ENCODE measurements at regions not wholly inside any gene's neighbourhood (a gene's known extent, or its start where the extent isn't known, plus 50 kb on each side); places are given as distances from the start of the nearest gene placed in this dataset.

DNA sequence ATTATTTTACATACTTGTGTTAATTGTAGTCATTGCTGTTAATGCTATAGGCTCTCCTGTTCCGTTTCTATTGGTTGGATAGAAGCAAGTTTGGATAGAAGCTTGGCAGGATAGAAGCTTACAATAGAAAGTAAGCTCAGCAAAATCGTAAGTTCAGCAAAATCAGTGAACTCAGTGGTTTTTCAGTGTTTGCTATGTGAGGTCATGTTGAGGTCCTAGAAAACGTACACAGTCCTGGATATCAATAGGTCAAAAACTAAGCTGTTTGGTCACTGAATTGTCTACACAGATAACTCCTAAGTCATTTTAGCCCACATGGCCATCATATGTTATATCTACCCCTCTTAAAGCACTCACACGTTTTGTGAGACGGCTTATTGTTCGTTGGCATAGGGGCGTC, 299.4 kb downstream of the MAN2A1 start:
- ChIA-PET POLR2A (no interaction called here), CTCF (interaction anchor here (1.1 to 1.2 kb wide), 2 partner anchors 9 to 19 kb away, joined by 3 read pairs; no protein-coding TSS in a partner anchor)
- no peak for DNase-seq (ENCODE audit: extremely low spot score)
- TF ChIP-seq, protein P1, sequence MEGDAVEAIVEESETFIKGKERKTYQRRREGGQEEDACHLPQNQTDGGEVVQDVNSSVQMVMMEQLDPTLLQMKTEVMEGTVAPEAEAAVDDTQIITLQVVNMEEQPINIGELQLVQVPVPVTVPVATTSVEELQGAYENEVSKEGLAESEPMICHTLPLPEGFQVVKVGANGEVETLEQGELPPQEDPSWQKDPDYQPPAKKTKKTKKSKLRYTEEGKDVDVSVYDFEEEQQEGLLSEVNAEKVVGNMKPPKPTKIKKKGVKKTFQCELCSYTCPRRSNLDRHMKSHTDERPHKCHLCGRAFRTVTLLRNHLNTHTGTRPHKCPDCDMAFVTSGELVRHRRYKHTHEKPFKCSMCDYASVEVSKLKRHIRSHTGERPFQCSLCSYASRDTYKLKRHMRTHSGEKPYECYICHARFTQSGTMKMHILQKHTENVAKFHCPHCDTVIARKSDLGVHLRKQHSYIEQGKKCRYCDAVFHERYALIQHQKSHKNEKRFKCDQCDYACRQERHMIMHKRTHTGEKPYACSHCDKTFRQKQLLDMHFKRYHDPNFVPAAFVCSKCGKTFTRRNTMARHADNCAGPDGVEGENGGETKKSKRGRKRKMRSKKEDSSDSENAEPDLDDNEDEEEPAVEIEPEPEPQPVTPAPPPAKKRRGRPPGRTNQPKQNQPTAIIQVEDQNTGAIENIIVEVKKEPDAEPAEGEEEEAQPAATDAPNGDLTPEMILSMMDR (IDR thresholded peaks at IDR 0.05; ENCODE audit: control extremely low read depth, extremely low read depth, low read depth, missing control alignments): no peak

DNA sequence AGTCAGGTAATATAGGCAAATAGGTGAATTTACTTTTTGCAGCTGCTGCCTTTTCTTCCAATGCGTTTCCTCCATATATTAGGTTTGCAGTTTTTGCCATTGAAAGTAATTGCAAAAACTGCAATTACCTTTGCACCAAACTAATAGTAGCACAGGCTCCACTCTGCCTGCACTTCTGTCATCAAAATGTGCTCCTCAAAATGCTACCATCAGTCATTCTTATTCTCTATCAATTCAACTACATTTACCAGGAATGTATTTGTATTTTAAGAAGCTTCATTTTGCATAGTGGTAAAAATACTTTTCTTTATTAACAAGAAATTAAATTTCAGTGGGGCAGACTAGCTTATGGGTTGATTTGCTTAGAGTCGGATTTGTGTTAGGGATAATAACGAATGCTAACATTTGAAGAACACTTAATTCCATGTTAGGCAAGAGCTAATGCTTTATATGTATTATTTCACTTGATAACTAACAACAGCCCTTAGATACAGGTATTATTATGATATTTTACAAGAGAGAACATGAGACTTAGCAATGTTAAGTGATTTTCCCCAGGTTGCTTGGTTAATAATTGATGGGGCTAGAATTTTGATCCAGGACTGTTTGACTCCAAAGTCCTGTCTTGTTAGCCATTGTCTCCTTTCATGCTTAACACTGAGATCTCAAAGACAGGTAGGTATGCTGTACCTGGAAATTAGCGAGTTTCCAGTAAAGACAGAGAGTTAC, 300.4 kb downstream of the MAN2A1 start:
- TF ChIP-seq, protein P1 (IDR thresholded peaks at IDR 0.05; ENCODE audit: control extremely low read depth, extremely low read depth, low read depth, missing control alignments): no peak
- ChIA-PET POLR2A (no interaction called here), CTCF (interaction anchor here (1.2 kb wide), 1 partner anchor 20 kb away, joined by 3 read pairs; no protein-coding TSS in a partner anchor)
- DNase-seq (ENCODE audit: extremely low spot score): no peak

DNA sequence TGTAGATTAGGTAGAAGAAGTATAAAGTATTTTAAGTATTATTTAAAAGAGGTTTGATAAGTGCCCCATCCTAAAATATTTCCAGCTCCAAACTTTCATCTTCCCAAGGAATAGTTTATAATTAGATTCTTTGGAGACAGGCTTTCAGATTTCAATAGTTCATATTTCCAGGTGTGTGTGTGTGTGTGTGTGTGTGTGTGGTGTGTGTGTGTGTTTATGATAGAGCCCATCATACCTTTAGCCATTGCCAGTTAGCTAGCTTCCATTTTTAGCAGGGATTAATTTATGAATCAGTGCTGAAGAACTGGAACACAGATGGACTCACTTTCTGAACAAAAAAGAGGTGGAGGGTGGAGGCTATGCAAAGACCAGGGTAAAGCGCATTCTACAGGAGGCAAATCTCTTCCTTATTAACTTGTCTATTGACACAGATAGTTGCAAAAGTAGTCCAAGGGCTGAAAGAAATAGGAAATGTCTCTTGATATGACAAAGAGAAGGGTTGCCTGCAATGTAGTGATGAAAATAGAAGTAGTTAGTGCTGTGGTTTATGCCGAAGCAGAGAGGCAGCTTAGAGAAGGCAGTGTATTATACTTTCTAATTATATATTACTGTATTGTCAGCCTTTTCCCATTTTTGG, 301.1 kb downstream of the MAN2A1 start:
- TF ChIP-seq, protein P1 (IDR thresholded peaks at IDR 0.05; ENCODE audit: control extremely low read depth, extremely low read depth, low read depth, missing control alignments): no peak
- ChIA-PET CTCF (interaction anchor here (1.2 kb wide), 1 partner anchor 21 kb away, joined by 3 read pairs; no protein-coding TSS in a partner anchor), POLR2A (no interaction called here)
- no peak for DNase-seq (ENCODE audit: extremely low spot score)

DNA sequence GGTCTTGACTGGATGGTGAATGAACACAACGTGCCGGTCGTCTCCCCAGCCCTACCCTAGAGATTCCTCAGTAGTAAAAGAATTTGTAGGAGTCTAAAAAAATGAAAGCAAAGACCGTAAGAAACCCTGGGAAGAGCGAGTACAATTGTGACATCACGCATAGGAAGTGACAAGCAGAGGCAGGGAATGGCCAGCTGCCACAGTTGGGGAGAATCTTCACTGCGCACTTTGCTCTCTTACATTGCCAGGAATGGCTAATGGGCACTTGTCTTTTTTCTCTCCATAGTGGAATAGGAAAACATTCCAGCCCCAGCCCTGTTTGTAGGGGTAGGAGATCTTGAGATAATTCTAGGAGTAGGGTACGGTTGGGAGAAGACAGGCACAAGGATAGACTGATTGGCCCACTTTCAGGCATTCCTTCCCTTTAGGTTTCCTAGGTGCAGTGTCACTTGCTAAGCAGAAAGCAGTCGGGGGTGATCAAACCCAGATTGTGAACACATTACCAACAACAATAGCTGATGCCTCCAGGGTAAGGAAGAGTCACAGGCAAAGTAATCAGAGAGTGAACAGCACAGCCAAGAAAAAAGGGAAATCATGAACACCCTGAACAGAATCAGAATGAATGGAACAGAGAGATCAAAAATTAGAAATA, 302.7 kb downstream of the MAN2A1 start:
- ChIA-PET CTCF (no interaction called here), POLR2A (no interaction called here)
- no peak for DNase-seq (ENCODE audit: extremely low spot score)
- TF ChIP-seq, protein P1 (IDR thresholded peaks at IDR 0.05; ENCODE audit: control extremely low read depth, extremely low read depth, low read depth, missing control alignments): no peak

DNA sequence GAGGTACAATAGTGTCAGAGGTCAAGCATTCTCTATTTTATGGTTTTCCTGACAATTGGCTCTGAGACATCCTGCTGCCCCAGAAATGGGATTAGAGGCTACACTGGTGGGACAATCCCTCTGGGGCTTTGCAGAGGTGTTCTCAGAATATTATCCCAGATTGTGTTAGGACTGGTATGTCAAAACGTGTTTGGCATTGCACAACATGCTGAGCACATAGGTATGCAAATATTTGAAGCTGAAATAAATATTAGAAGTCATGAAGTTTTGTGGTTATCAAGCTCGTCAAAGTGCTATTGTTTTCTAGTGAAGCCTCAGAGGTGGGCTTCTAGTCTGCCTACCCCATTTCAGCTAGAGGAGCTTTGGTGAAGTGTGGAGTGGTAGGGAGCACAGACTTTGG, 304.4 kb downstream of the MAN2A1 start:
- no peak for DNase-seq (ENCODE audit: extremely low spot score)
- TF ChIP-seq, protein P1 (IDR thresholded peaks at IDR 0.05; ENCODE audit: control extremely low read depth, extremely low read depth, low read depth, missing control alignments): no peak
- ChIA-PET POLR2A (no interaction called here), CTCF (no interaction called here)

DNA sequence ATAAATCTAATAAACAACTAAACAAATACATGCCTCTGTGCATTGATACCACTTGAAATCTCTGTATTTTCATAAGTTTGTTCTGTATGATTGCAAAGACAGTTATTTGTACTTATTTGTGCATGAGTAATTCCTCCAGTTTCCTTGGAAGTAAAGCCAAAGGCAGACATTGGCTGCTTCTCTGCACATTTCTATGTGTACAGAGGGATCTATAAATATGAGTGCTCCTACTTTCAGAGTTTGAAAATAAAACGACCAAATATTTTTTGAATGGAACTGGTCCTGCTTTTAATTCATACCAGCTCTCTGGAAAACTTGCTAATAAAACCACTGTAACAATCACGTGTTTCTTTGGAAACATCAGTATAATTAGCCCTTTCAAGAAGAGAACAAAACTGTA, 306.5 kb downstream of the MAN2A1 start:
- CTCF ChIA-PET: interaction anchor here (1.2 kb wide), 1 partner anchor 15 kb away, joined by 3 read pairs; no protein-coding TSS in a partner anchor
- DNase-seq (ENCODE audit: extremely low spot score): no peak
- TF ChIP-seq, protein P1 (IDR thresholded peaks at IDR 0.05; ENCODE audit: control extremely low read depth, extremely low read depth, low read depth, missing control alignments): no peak
- POLR2A ChIA-PET: no interaction called here

Measured in GM10248 (cell line).